Left forelimb (tissue), 1 donor: ENCODE measurements at regions not wholly inside any gene's neighbourhood (a gene's known extent, or its start where the extent isn't known, plus 50 kb on each side); places are given as distances from the start of the nearest gene placed in this dataset.
"Not testable (repeated sequence)": the region's sequence is repeated elsewhere in the genome, so short reads cannot be mapped to it uniquely, and the experiment has no call there.

Experiments used
- DNase-seq: peaks from one replicate; pipeline ENCODE4 v3.0.0-alpha.2; 2018; ENCODE audit warnings: low spot score

- no peak for DNase-seq
These were observed 117.1 kb downstream of the KCNJ2 start for GRCh38 chr17:70286391-70286790.

- no peak for DNase-seq
These were observed 119.4 kb downstream of the KCNJ2 start for GRCh38 chr17:70288540-70289290.

DNA sequence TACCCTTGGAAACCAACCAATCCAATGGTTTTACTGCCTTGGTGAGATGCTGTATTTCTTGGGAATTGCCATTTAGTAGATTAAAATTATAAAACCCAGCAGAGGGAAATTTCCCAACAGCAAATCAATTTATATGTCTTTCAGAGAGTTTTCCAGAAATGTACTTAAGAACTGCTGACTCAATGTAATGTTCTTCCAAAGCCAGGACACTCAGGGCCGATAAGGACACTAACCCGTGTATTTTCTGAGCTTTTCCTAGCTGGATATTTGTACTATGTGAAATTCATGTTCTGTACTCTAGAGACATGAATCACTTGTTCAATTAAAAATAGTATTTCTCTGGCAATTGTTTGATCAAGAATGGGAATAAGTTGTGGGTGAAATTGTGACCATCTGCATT is 121.4 kb downstream of the KCNJ2 start:
- no peak for DNase-seq

- no peak for DNase-seq
These were observed 123.0 kb downstream of the KCNJ2 start for GRCh38 chr17:70292366-70292765.

DNA sequence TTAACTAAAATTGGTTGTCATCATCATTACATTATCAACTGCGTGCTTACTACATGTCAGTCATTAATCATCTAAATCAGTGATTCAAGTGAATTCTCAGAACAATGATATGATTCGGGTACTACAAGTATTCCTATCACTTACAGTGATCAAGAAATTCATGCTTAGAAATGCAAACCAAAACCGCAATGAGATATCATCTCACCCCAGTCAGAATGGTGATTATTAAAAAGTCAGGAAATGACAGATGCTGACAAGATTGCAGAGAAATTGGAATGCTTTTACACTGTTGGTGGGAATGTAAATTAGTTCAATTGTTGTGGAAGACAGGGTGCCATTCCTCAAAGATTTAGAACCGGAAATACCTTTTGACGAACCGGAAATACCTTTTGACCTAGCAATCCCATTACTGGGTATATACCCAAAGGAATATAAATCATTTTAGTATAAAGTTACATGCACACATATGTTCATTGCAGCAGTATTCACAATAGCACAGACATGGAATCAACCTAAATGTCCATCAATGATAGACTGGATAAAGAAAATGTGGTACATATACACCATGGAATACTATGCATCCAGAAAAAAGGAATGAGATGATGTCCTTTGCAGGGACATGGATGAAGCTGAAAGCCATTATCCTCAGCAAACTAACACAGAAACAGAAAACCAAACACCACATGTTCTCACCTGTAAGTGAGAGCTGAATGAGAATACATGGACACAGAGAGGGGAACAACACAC is 124.4 kb downstream of the KCNJ2 start:
- DNase-seq = not testable (repeated sequence)

DNA sequence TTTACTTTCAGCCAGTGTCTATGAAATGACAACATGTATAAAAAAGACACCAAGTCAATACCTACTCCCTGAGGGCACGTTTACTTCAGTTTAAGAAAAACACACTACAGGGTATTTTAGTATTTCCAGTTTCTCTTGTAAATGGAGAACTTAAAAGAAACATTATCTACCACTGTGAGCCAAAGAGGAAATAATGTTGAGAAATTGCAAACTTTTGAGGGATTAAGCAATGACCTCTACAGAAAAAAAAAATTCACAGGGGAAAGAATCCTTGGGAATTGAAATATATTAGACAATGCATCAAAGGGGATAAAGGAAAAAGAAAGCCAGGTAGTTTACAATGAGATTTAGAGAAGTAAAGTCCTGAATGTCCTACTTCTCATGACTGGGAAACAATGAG is 126.0 kb downstream of the KCNJ2 start:
- no peak for DNase-seq

- no peak for DNase-seq
These were observed 126.4 kb downstream of the KCNJ2 start for GRCh38 chr17:70295731-70296130.

GRCh38 chr17:70296456-70296855 is 127.1 kb downstream of the KCNJ2 start:
- DNase-seq = no peak

- DNase-seq = no peak
These were observed 128.1 kb downstream of the KCNJ2 start for GRCh38 chr17:70297397-70297796.

DNA sequence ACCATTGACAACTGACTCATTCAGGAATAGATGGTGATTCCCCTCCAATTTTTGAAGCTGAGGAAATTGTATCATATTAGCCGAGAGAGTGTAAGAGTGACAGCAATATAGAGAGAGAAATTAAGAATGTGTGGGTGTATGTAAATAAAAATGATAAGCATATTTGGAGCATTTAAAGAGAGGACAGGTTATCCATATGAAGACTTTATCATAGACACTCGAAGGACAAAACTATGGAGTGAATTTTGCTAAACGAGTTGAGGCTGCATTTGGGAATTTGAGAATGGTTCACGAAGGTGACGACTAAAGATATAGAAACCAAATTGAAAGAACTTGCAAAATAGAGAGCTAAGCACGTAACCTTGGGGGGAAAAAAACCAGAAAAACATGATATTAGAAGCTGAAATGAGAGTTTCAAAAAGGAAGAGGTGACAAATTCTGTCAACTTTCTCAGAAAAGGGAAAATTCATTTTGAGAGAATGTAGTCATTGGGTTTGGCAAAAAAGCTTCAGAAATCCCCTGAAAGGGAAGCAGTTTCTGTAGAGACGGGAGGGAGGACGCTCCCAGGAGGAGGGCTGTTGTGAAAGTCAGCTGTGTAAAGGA is 129.7 kb downstream of the KCNJ2 start:
- no peak for DNase-seq

DNA sequence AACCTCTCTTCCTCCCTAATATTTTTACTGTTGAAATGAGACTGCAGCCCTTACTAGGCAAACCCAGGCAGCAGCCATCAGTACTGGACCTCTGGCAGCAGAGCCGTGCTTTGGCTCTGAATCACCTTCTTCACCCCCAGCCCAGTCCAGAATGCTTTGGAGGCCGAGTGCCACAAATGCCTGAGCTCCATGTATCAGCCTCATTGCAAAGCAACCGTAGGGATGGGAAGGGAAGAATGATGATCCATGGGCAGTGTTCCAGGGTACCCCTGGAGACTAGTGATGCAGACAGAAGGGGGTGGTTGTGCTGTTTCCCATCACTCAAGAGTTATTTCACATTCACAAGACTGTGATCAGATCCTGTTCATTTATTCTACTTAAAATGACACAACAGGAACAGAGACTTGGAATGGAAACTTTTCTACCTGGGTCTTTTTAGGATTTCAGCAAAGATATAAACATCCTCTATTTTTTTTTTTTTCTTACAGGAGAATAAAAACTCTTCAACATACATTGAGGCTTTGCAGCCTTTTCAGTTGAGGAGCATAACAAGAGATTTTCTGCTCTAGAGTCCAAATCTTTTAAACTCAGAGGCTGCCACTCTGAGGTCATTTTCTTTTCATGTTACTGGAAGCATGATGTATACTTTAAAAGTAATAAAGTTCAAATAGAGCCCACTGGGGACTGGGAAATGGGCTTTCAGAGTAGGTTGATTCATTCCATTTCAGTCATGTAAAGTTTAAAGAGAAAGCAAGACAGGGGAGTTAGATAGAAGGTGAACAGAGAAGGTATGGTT is 138.3 kb downstream of the KCNJ2 start:
- no peak for DNase-seq

DNA sequence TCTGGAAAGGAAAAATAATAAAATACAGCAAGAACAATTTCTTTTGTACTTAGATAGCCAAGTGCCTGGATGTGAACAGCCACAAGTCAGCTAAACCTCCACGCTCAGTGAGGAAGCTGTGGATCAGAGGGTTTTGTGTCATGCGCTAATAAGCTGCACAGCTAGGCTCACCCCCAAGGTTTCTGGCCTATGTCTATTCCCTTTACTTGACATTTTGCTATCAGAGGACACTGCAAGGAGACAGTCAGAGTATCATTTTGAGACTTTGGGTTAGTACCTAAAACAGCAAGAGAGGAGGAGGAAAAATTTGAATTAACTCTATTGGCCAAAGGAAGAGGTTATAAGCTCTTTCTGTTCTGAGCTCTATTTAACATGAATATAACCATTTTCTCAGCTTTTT is 139.3 kb downstream of the KCNJ2 start:
- no peak for DNase-seq

GRCh38 chr17:70310221-70310672 is 140.9 kb downstream of the KCNJ2 start:
- DNase-seq = no peak

DNA sequence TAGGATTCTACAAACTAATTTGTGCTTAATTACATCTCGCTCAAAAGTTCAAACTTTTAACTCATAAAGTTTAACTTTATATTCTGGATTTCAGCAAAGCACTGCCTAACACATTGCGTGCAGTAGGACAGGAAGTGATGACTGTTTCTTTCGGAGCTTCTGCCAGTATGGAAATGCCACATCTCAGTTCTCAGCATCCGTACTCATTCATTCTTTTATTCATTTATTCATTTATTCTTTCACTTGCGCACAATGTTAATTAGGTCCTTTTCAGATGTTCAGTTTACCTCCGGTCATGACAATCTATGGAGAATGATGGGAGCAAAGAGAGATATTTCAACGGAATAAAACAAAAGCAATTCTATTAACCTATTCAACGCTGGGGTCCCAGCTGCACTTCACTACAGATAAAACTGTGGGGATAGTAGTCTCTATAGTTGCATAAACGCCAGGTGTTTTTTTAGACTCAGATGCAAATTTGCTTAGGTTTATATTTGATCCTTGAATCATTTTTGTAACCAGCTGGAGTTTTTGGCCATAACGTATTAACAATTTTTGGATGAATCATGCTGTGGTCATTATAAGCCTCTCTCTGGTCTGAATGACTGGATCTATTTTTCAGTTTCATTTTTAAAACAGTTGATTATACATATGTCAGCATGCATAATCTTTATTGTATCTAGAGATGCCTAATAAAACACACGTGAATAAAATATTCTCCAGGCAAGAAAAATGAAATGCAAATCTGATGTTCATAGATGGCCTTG is 143.9 kb downstream of the KCNJ2 start:
- DNase-seq = no peak

GRCh38 chr17:70314096-70314495 is 144.8 kb downstream of the KCNJ2 start:
- DNase-seq = no peak

DNA sequence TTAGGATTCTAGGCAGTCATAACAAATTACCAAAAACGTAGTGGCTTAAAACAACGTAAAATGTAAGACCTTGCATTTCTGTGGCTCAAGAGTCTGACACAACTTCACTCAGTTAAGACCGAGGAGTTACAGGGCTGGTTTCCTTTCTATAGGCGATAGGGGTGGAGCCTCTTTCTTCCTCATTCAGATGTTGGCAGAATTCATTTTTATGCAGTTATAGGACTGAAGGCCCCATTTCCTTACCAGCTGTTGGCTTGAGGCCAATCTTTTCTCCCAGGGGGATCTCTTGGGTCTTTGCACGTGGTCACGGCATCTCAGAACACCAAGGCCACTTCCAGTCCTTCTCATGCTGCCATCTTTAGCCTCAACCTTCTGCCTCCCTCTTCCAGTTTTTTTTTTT is 145.2 kb downstream of the KCNJ2 start:
- DNase-seq = no peak

GRCh38 chr17:70317421-70317820 is 148.1 kb downstream of the KCNJ2 start:
- DNase-seq = no peak

DNA sequence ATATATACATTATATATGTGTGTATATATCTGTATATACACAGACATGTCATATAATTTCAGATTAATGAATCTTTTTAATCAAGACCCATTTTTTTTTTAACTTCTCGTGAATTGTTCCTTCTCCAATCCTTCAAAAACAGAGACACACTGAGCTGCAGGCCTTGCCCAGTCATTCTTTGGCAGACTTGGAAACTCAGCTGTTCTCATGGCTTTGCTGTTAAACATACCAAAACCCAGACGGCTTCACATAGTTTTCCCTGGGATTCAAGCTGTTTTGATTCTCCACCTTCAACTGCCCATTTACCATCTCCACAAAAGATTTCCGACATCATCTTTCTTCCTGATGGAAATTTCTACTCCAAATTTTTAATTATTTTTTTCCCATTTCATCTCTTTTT is 148.7 kb downstream of the KCNJ2 start:
- DNase-seq = no peak

DNA sequence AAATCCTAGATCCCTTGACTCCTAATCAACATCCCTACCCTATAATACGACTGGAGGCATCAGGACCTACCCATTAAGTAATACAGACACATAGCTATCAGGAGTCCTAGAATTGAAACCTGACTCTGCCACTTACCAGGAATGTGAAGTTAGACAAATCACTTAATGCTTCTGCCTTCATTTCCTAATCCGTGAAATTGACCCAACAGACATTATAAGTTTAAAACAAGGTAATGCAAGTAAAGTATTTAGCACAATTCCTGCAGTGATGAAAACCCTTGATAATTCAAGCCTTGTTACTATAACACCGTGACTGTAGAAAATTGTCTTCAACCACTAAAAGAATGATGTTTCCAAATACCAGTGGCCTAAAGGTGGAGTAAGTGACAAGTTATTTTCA is 150.2 kb downstream of the KCNJ2 start:
- no peak for DNase-seq

GRCh38 chr17:70320673-70321345 is 151.5 kb downstream of the KCNJ2 start:
- no peak for DNase-seq

GRCh38 chr17:70321352-70321751 is 152.0 kb downstream of the KCNJ2 start:
- no peak for DNase-seq
